IPS-20b (cell line): ENCODE measurements at regions not wholly inside any gene's neighbourhood (a gene's known extent, or its start where the extent isn't known, plus 50 kb on each side); places are given as distances from the start of the nearest gene placed in this dataset.

Source experiments
- H3K27ac ChIP-seq: one replicate; pipeline ENCODE4 v1.5.1; 2013; ENCODE audit warnings: low read length
- H3K27me3 ChIP-seq: 2 replicates; pipeline ENCODE4 v1.6.1; 2013; ENCODE audit warnings: mild to moderate bottlenecking, low read length, inconsistent platforms; ENCODE audit not compliant: insufficient read depth
- H3K36me3 ChIP-seq: 2 replicates; pipeline ENCODE4 v1.6.1; 2013; ENCODE audit warnings: low read depth, mild to moderate bottlenecking, inconsistent platforms, low read length, moderate library complexity; ENCODE audit not compliant: insufficient read depth
- H3K4me1 ChIP-seq: 2 replicates; pipeline ENCODE4 v1.6.1; 2013; ENCODE audit warnings: mild to moderate bottlenecking, control low read depth, inconsistent platforms, low read length, moderate library complexity; ENCODE audit not compliant: insufficient read depth
- H3K4me3 ChIP-seq: 2 replicates; pipeline ENCODE4 v1.5.1; 2013; ENCODE audit warnings: mild to moderate bottlenecking, low read length, inconsistent platforms
- H3K9ac ChIP-seq: 2 replicates; pipeline ENCODE4 v1.6.1; 2013; ENCODE audit warnings: low read depth, mild to moderate bottlenecking, inconsistent platforms, low read length, moderate library complexity
- H3K9me3 ChIP-seq: 2 replicates; pipeline ENCODE4 v1.6.1; 2013; ENCODE audit warnings: mild to moderate bottlenecking, low read depth, low read length, inconsistent platforms; ENCODE audit not compliant: insufficient read depth

DNA sequence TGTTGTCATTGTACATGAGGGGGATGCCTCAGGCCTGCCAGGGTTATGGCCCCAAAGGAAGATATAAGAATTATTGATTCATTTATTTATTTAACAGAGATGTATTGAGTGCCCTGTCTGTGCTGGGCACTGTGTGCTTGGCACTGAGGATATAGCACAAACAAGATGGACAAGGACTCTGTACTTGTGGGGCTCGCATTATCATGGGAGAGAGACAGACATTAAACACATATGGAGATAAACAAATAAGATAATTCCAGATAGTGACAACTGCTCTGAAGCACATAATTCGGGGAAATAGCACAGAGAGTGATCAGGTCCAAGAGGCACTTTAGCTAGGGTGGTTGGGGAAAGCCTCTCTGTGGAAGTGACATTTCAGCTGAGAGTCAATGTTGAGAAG lies 119.8 kb upstream of the ARHGAP20 start:
- H3K27me3 ChIP-seq, result no peaks in the 10 kb centered on the region
- no peaks in the 10 kb centered on the region for H3K36me3 ChIP-seq
- H3K27ac ChIP-seq, result no peak overlapping the region
- no peak overlapping the region for H3K9ac ChIP-seq
- H3K9me3 ChIP-seq, result no peaks in the 10 kb centered on the region
- H3K4me3 ChIP-seq, result no peak overlapping the region
- peaks cover 4% of the 10 kb centered on the region; the same call in 1 of the 2 replicates for H3K4me1 ChIP-seq

DNA sequence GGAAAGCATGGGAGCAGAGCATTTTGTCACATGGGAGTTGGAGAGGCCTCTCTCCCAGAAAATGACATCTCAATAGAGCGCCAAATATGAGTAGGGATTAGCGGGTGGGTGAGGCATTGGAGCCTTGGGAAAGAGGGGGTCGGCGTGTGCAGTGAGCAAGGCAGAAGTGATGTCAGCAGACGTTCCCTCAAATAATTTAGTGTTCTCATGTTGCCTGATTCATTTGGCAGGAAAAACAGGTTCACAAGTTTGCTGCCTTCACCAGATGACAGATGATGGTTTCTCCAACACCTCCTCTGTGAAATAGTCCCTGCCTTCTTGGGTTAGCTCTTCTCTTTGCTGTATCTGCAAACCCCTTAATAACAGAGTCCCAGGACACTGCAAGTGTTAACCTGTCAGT lies 118.5 kb upstream of the ARHGAP20 start:
- H3K4me1 ChIP-seq, result peaks cover 4% of the 10 kb centered on the region; the same call in 1 of the 2 replicates
- H3K27ac ChIP-seq, result no peak overlapping the region
- H3K27me3 ChIP-seq, result no peaks in the 10 kb centered on the region
- H3K9me3 ChIP-seq, result no peaks in the 10 kb centered on the region
- H3K36me3 ChIP-seq, result no peaks in the 10 kb centered on the region
- no peak overlapping the region for H3K4me3 ChIP-seq
- H3K9ac ChIP-seq, result no peak overlapping the region

- Histone ChIP-seq H3K27me3 (no peaks in the 10 kb centered on the region), H3K27ac (no peak overlapping the region), H3K9ac (no peak overlapping the region), H3K36me3 (no peaks in the 10 kb centered on the region), H3K4me3 (no peak overlapping the region), H3K4me1 (peaks cover 4% of the 10 kb centered on the region; the same call in 1 of the 2 replicates), H3K9me3 (no peaks in the 10 kb centered on the region)
Observed at GRCh38 chr11:110830344-110830743, 118.1 kb upstream of the ARHGAP20 start.

DNA sequence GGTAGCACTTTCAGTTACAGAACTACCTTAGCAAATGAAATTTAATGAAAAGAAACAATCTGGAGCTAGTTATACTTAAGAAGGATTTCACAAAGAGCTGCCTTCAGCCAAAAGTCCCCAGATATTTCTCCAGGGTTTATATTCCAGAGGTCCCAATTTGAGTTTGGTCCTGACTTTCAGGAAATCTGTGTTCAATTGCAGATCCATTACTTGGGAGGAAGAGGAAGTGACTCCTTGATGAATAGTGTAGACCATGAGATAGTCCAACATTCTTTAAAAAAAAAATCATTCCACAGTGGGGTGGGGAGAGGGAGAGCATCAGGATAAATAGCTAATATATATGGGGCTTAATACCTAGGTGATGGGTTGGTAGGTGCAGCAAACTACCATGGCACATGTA lies 117.6 kb upstream of the ARHGAP20 start:
- no peak overlapping the region for H3K27ac ChIP-seq
- no peaks in the 10 kb centered on the region for H3K9me3 ChIP-seq
- H3K4me1 ChIP-seq, result peaks cover 4% of the 10 kb centered on the region; the same call in 1 of the 2 replicates
- no peak overlapping the region for H3K4me3 ChIP-seq
- H3K36me3 ChIP-seq, result no peaks in the 10 kb centered on the region
- H3K9ac ChIP-seq, result no peak overlapping the region
- no peaks in the 10 kb centered on the region for H3K27me3 ChIP-seq

DNA sequence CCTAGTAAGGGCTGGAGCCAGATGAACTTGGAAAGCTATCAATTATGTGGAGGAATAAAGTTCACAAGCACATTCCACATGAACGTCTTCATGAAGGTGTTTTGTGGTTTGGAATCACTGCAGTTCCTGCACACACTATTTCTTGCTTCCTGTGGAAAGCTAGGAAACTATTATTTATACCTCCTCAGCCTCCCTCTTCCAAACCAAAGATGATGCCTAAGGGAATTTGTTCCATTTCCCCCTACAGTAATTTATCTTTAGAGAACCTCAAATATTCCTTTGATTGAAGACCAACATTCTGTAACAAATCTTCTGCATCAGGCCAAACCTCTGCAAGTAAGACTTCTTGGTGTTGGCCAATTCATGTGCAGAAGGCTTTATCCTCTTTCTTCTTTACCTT lies 115.8 kb upstream of the ARHGAP20 start:
- Histone ChIP-seq H3K27me3 (no peaks in the 10 kb centered on the region), H3K4me3 (no peak overlapping the region), H3K4me1 (peaks cover 4% of the 10 kb centered on the region; the same call in 1 of the 2 replicates), H3K9ac (no peak overlapping the region), H3K27ac (no peak overlapping the region), H3K9me3 (no peaks in the 10 kb centered on the region), H3K36me3 (no peaks in the 10 kb centered on the region)

GRCh38 chr11:110827276-110827675 lies 115.0 kb upstream of the ARHGAP20 start:
- Histone ChIP-seq H3K9me3 (no peaks in the 10 kb centered on the region), H3K4me3 (no peak overlapping the region), H3K9ac (no peak overlapping the region), H3K36me3 (no peaks in the 10 kb centered on the region), H3K27ac (no peak overlapping the region), H3K27me3 (no peaks in the 10 kb centered on the region), H3K4me1 (peaks cover 4% of the 10 kb centered on the region; the same call in 1 of the 2 replicates)

DNA sequence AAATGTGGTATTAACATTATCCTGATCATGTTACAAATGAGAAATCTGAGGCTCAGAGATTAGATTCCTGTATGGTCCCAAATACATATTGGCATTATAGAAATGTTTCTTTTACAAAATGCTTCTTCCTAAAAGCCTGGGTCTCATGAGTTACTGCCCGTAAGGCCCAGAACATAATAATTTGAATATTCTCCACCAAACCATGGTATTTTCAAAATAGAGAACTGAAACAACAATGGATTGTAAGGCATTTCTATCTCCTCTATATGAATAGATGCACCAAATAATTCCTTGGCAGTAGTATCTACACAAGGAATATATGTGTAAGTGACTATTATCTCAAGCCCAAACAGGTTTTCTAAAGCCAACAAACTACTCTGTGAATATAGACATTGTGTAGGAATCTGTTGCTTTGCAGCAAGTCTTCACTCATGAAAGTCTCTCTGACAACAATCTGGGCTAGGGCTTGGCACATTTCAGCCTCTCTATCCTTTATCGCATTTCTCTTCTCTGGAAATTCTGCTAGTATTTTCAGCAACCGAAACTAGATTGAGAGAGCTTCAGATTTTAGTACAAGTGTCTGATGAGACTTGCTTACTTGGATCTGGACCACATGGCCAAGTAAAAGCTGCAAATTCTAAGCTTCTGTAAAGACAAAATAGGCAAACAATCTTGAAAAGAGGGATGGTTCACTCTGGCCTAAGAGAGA lies 112.8 kb upstream of the ARHGAP20 start:
- Histone ChIP-seq H3K9ac (no peak overlapping the region), H3K27me3 (no peaks in the 10 kb centered on the region), H3K4me3 (no peak overlapping the region)

GRCh38 chr11:110818032-110818687 lies 105.9 kb upstream of the ARHGAP20 start:
- Histone ChIP-seq H3K4me1 (no peaks in the 10 kb centered on the region), H3K27ac (no peak overlapping the region), H3K36me3 (no peaks in the 10 kb centered on the region), H3K4me3 (no peak overlapping the region), H3K27me3 (no peaks in the 10 kb centered on the region), H3K9ac (no peak overlapping the region), H3K9me3 (peaks cover 16% of the 10 kb centered on the region; the same call in 1 of the 2 replicates)

More for the DNA sequence above, 112.8 kb upstream of the ARHGAP20 start:
- Histone ChIP-seq H3K9me3 (no peaks in the 10 kb centered on the region), H3K4me1 (no peaks in the 10 kb centered on the region), H3K27ac (no peak overlapping the region), H3K36me3 (no peaks in the 10 kb centered on the region)

- Histone ChIP-seq H3K27me3 (no peaks in the 10 kb centered on the region), H3K4me3 (no peak overlapping the region), H3K27ac (no peak overlapping the region), H3K4me1 (no peaks in the 10 kb centered on the region), H3K9me3 (peaks cover 16% of the 10 kb centered on the region; the same call in 1 of the 2 replicates), H3K36me3 (no peaks in the 10 kb centered on the region), H3K9ac (no peak overlapping the region)
Observed at GRCh38 chr11:110812086-110812733, 100.0 kb upstream of the ARHGAP20 start.

GRCh38 chr11:110809417-110810199 lies 97.4 kb upstream of the ARHGAP20 start:
- H3K27ac ChIP-seq, result no peak overlapping the region
- peaks cover 2% of the 10 kb centered on the region; the same call in 1 of the 2 replicates for H3K9me3 ChIP-seq
- H3K4me1 ChIP-seq, result no peaks in the 10 kb centered on the region
- H3K36me3 ChIP-seq, result no peaks in the 10 kb centered on the region
- H3K27me3 ChIP-seq, result no peaks in the 10 kb centered on the region
- H3K4me3 ChIP-seq, result no peak overlapping the region
- no peak overlapping the region for H3K9ac ChIP-seq

DNA sequence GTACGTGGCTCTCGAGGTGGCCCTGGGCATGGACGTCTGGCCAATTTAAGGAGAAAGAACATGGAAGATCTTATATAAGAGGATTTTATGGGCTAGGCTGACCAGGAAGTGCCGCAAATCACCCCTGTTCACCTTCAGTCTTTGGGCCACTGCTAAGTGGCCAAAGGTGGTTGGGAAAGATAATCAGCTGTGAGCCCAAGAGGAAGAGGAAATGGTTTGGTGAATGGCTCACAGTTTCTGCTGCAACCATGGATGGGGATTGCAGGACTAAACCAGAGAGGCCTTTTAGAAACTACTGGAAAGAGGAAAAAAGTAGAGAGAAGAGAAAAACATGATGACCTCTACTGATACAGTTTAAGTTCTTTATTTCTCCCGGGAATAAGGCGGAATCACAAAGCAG lies 96.0 kb upstream of the ARHGAP20 start:
- Histone ChIP-seq H3K27me3 (no peaks in the 10 kb centered on the region), H3K9me3 (no peaks in the 10 kb centered on the region), H3K4me1 (no peaks in the 10 kb centered on the region), H3K27ac (no peak overlapping the region), H3K9ac (no peak overlapping the region), H3K36me3 (no peaks in the 10 kb centered on the region), H3K4me3 (no peak overlapping the region)
